IMR-90 (cell line): ENCODE measurements at regions not wholly inside any gene's neighbourhood (a gene's known extent, or its start where the extent isn't known, plus 50 kb on each side); places are given as distances from the start of the nearest gene placed in this dataset.

ENCODE experiments used
- CTCF ChIP-seq: conservative IDR thresholded peaks from 2 replicates; pipeline ENCODE4 v1.5.1; 2012; ENCODE audit warnings: mild to moderate bottlenecking, low read depth, low read length, improper control_type of control experiment
- ELK1 ChIP-seq: fragments of 150-350 bp; IDR thresholded peaks from 2 replicates; pipeline ENCODE4 v1.6.1; 2016; ENCODE audit warnings: low read depth, mild to moderate bottlenecking, low read length, moderate library complexity, borderline replicate concordance
- FOS ChIP-seq: fragments of 150-350 bp; IDR thresholded peaks from 2 replicates; pipeline ENCODE4 v1.6.1; 2016; ENCODE audit warnings: low read depth, low read length
- MAFK ChIP-seq: IDR thresholded peaks from 2 replicates; pipeline ENCODE4 v1.6.1; 2012; ENCODE audit warnings: low read depth, low read length, improper control_type of control experiment
- MXI1 ChIP-seq: IDR thresholded peaks from 2 replicates; pipeline ENCODE4 v1.6.1; 2012; ENCODE audit warnings: low read depth, mild to moderate bottlenecking, low read length, moderate library complexity, borderline replicate concordance
- POLR2A ChIP-seq: IDR thresholded peaks from 2 replicates; pipeline ENCODE4 v1.6.1; 2012; ENCODE audit warnings: mild to moderate bottlenecking, low read depth, low read length
- RCOR1 ChIP-seq: IDR thresholded peaks from 2 replicates; pipeline ENCODE4 v1.6.1; 2012; ENCODE audit warnings: mild to moderate bottlenecking, low read length, improper control_type of control experiment; ENCODE audit not compliant: insufficient replicate concordance
- RFX5 ChIP-seq: IDR thresholded peaks from 2 replicates; pipeline ENCODE4 v1.8.0; 2012; ENCODE audit warnings: low read depth, mild to moderate bottlenecking, low read length, moderate library complexity
- SMC3 ChIP-seq: fragments of 150-350 bp; IDR thresholded peaks from 2 replicates; pipeline ENCODE4 v1.6.1; 2016; ENCODE audit warnings: low read depth, mild to moderate bottlenecking, antibody characterized with exemption, low read length, moderate library complexity
- USF2 ChIP-seq: fragments of 150-350 bp; IDR thresholded peaks from 2 replicates; pipeline ENCODE4 v1.6.1; 2017; ENCODE audit warnings: mild to moderate bottlenecking, antibody characterized with exemption, low read length, low read depth

GRCh38 chr1:90347366-90347765 is 352.5 kb downstream of the ZNF326 start:
- no peak for TF ChIP-seq CTCF
- TF ChIP-seq USF2, result no peak
- no peak for TF ChIP-seq POLR2A
- no peak for TF ChIP-seq RCOR1
- no peak for TF ChIP-seq MXI1
- no peak for TF ChIP-seq ELK1
- no peak for TF ChIP-seq RFX5
- TF ChIP-seq SMC3, result no peak
- no peak for TF ChIP-seq FOS
- no peak for TF ChIP-seq MAFK
